ENCODE measurements at regions not wholly inside any gene's neighbourhood (a gene's known extent, or its start where the extent isn't known, plus 50 kb on each side); places are given as distances from the start of the nearest gene placed in this dataset.

- no peak for DNase-seq (ENCODE audit: low spot score)
Measured at GRCh38 chr1:5597991-5598823, 394.0 kb downstream of the NPHP4 start.

- no peak for DNase-seq (ENCODE audit: low spot score)
Measured at GRCh38 chr1:5597171-5597850, 394.9 kb downstream of the NPHP4 start.

- no peak for DNase-seq (ENCODE audit: low spot score)
Measured at GRCh38 chr1:5596651-5597050, 395.6 kb downstream of the NPHP4 start.

GRCh38 chr1:5595531-5596170 lies 396.6 kb downstream of the NPHP4 start:
- DNase-seq (ENCODE audit: low spot score), result no peak

- no peak for DNase-seq (ENCODE audit: low spot score)
Measured at GRCh38 chr1:5594056-5594956, 397.9 kb downstream of the NPHP4 start.

GRCh38 chr1:5590717-5591116 lies 401.5 kb downstream of the NPHP4 start:
- no peak for DNase-seq (ENCODE audit: low spot score)

GRCh38 chr1:5586629-5587028 lies 405.6 kb downstream of the NPHP4 start:
- DNase-seq (ENCODE audit: low spot score), result no peak

GRCh38 chr1:5585256-5585655 lies 407.0 kb downstream of the NPHP4 start:
- DNase-seq (ENCODE audit: low spot score), result no peak

- DNase-seq (ENCODE audit: low spot score), result no peak
Measured at GRCh38 chr1:5580926-5581325, 411.3 kb downstream of the NPHP4 start.

GRCh38 chr1:5579966-5580365 lies 412.3 kb downstream of the NPHP4 start:
- no peak for DNase-seq (ENCODE audit: low spot score)

- no peak for DNase-seq (ENCODE audit: low spot score)
Measured at GRCh38 chr1:5578690-5579089, 413.5 kb downstream of the NPHP4 start.

- no peak for DNase-seq (ENCODE audit: low spot score)
Measured at GRCh38 chr1:5577255-5578040, 414.8 kb downstream of the NPHP4 start.

GRCh38 chr1:5576673-5577065 lies 415.6 kb downstream of the NPHP4 start:
- no peak for DNase-seq (ENCODE audit: low spot score)

GRCh38 chr1:5576011-5576672 lies 416.1 kb downstream of the NPHP4 start:
- no peak for DNase-seq (ENCODE audit: low spot score)

GRCh38 chr1:5575396-5575940 lies 416.8 kb downstream of the NPHP4 start:
- DNase-seq (ENCODE audit: low spot score), result no peak

GRCh38 chr1:5574641-5575040 lies 417.6 kb downstream of the NPHP4 start:
- no peak for DNase-seq (ENCODE audit: low spot score)

GRCh38 chr1:5572794-5573193 lies 419.4 kb downstream of the NPHP4 start:
- DNase-seq (ENCODE audit: low spot score), result no peak

- DNase-seq (ENCODE audit: low spot score), result no peak
Measured at GRCh38 chr1:5571861-5572401, 420.3 kb downstream of the NPHP4 start.

- DNase-seq (ENCODE audit: low spot score), result no peak
Measured at GRCh38 chr1:5571438-5571837, 420.8 kb downstream of the NPHP4 start.

GRCh38 chr1:5570931-5571330 lies 421.3 kb downstream of the NPHP4 start:
- DNase-seq (ENCODE audit: low spot score), result no peak

Data from left forelimb (tissue), 1 donor.